ENCODE measurements at regions not wholly inside any gene's neighbourhood (a gene's known extent, or its start where the extent isn't known, plus 50 kb on each side); places are given as distances from the start of the nearest gene placed in this dataset.

DNA sequence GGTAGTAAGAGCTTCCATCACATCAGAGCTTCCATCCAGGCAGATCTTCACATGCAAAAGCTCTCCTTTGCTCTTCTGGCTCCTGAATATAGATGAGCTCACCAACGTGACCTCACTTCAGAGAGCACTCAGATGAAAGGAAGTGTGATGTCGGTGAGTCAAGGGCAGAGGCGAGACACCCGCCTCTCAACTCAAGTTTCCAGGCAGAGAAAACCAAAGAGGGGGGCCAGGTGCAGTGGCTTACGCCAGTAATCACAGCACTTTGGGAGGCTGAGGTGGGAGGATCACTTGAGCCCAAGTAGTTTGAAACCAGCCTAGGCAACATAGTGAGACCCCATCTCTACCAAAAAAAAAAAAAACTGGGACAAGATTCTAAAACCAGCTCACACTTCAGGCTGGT, 126.9 kb downstream of the DUSP6 start:
- TF ChIP-seq CTCF (IDR thresholded peaks at IDR 0.05; ENCODE audit: low read depth, low read length, poor library complexity, severe bottlenecking) (no peak), EZH2phosphoT487 (IDR thresholded peaks at IDR 0.05; ENCODE audit: borderline replicate concordance, low read length) (no peak)

All from DOHH2 (cell line).